ENCODE measurements at regions not wholly inside any gene's neighbourhood (a gene's known extent, or its start where the extent isn't known, plus 50 kb on each side); places are given as distances from the start of the nearest gene placed in this dataset.
A peak's percentile ranks its signal among the peaks of the same experiment; 100 is the strongest.

DNA sequence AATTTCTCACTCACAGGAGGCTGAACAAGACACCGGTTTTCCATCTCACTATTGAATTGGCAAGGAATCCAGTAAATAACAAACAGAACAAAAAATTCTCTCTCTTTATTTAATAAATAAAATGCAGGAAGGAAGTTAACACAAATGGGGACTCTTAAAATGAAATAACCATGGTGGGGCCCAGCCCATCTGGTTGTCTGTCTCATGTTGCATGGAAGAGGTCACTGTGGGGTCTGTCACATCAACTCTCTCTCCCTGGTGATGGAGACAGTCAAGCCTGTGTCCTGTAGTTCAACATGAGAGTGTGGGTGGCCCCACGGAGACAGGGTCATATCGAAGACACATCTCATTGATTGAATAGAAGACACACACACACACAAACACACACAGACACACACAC, 297.7 kb downstream of the IRX2 start:
- TF ChIP-seq, protein P1, sequence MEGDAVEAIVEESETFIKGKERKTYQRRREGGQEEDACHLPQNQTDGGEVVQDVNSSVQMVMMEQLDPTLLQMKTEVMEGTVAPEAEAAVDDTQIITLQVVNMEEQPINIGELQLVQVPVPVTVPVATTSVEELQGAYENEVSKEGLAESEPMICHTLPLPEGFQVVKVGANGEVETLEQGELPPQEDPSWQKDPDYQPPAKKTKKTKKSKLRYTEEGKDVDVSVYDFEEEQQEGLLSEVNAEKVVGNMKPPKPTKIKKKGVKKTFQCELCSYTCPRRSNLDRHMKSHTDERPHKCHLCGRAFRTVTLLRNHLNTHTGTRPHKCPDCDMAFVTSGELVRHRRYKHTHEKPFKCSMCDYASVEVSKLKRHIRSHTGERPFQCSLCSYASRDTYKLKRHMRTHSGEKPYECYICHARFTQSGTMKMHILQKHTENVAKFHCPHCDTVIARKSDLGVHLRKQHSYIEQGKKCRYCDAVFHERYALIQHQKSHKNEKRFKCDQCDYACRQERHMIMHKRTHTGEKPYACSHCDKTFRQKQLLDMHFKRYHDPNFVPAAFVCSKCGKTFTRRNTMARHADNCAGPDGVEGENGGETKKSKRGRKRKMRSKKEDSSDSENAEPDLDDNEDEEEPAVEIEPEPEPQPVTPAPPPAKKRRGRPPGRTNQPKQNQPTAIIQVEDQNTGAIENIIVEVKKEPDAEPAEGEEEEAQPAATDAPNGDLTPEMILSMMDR (IDR thresholded peaks at IDR 0.05), result no peak
- Mint-ChIP-seq H3K4me3 (ENCODE audit: unreplicated experiment) (no peak overlapping the region), H3K36me3 (ENCODE audit: unreplicated experiment) (no peaks in the 10 kb centered on the region), H3K4me1 (ENCODE audit: unreplicated experiment) (no peaks in the 10 kb centered on the region), H3K27ac (ENCODE audit: unreplicated experiment) (no peak overlapping the region), H3K27me3 (ENCODE audit: unreplicated experiment) (no peaks in the 10 kb centered on the region), H3K9me3 (ENCODE audit: unreplicated experiment) (peaks cover 25% of the 10 kb centered on the region)
- DNase-seq (ENCODE audit: extremely low spot score, unreplicated experiment), result no peak

- H3K36me3 Mint-ChIP-seq (ENCODE audit: unreplicated experiment), result no peaks in the 10 kb centered on the region
- H3K9me3 Mint-ChIP-seq (ENCODE audit: unreplicated experiment), result peaks cover 36% of the 10 kb centered on the region
- no peaks in the 10 kb centered on the region for H3K27me3 Mint-ChIP-seq (ENCODE audit: unreplicated experiment)
- no peak for DNase-seq (ENCODE audit: extremely low spot score, unreplicated experiment)
- H3K4me1 Mint-ChIP-seq (ENCODE audit: unreplicated experiment), result no peaks in the 10 kb centered on the region
- no peak overlapping the region for H3K27ac Mint-ChIP-seq (ENCODE audit: unreplicated experiment)
- TF ChIP-seq, protein P1 (IDR thresholded peaks at IDR 0.05), result no peak
- no peak overlapping the region for H3K4me3 Mint-ChIP-seq (ENCODE audit: unreplicated experiment)
Measured at GRCh38 chr5:2451100-2451499, 300.4 kb downstream of the IRX2 start.

DNA sequence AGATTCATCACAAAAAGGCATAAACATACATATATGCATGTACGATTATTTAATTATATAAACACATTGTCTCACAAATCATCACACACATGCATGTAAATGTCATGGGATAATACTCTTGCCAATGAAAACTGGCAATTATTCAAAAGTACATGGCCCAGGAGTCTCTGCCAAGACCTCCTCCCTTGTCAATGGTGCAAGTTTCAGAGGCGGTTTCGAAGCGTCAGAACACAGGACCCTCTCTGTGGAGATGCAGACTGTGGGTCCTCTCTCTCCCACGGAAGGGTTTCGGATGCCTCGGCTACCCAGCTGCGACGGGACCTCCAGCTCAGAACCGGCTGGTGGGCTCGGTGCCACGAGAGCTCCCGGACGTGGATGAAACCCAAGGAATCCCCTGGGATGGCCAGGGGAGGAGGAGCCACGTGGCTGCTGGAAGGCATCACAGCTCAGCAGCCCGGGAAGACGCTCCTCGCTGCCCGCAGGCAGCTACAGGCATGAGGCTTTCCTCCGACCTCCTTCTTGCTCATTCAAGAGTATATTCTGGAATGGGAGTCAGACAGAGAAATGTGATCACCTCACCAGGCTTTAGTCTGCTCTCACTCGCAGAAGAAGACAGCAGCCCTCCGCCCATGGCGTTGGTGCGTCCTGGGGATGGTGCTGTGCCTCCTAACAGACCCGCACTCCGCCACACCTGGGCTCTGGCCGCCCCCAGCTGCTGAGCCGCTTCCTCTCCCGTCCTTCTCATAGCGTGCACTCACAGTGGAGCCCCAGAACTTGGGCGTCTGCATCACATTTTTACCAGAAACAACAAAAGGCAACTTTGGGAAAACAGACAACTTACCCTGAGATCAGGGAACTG, 308.8 kb downstream of the IRX2 start:
- Mint-ChIP-seq H3K27ac (ENCODE audit: unreplicated experiment) (no peak overlapping the region), H3K4me1 (ENCODE audit: unreplicated experiment) (no peaks in the 10 kb centered on the region), H3K36me3 (ENCODE audit: unreplicated experiment) (no peaks in the 10 kb centered on the region), H3K27me3 (ENCODE audit: unreplicated experiment) (no peaks in the 10 kb centered on the region), H3K9me3 (ENCODE audit: unreplicated experiment) (peaks cover 36% of the 10 kb centered on the region), H3K4me3 (ENCODE audit: unreplicated experiment) (no peak overlapping the region)
- DNase-seq (ENCODE audit: extremely low spot score, unreplicated experiment), result peak; percentile 76
- TF ChIP-seq, protein P1 (IDR thresholded peaks at IDR 0.05), result no peak

DNA sequence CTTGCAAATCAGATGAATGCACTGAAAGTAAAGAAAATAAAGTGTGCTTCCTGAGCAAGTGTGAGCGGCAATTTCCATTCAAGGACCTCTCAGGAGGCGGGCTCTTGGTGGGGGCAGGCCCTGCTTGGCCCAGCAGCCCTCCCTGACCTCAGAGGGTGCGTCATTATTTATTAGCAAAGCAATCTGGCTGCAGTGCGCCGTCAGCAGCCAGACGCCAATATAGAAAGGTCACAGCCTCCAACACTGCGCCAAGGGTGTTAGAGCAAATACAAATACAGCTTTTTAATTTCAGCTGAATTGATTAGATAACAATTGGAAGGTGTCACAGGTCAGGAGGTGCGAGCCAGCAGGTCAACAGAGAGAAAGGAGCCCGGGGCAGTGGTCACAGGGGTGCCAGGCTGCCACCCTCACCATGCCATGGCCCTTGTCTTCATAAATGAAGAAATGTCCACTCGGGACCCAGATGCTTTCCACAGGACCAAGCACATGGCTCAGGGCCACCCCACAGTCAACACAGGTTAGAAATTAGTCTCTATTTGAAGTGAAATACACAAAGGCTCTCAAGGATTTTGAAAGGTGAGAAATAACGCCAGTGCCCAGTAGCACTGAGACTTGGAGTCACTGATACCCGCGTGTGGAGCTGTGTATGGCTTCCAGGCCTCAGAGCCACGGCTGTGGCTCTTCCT, 309.8 kb downstream of the IRX2 start:
- no peak overlapping the region for H3K4me3 Mint-ChIP-seq (ENCODE audit: unreplicated experiment)
- no peaks in the 10 kb centered on the region for H3K27me3 Mint-ChIP-seq (ENCODE audit: unreplicated experiment)
- DNase-seq (ENCODE audit: extremely low spot score, unreplicated experiment), result peak; percentile 67
- H3K27ac Mint-ChIP-seq (ENCODE audit: unreplicated experiment), result no peak overlapping the region
- TF ChIP-seq, protein P1 (IDR thresholded peaks at IDR 0.05), result no peak
- no peaks in the 10 kb centered on the region for H3K4me1 Mint-ChIP-seq (ENCODE audit: unreplicated experiment)
- no peaks in the 10 kb centered on the region for H3K36me3 Mint-ChIP-seq (ENCODE audit: unreplicated experiment)
- peaks cover 25% of the 10 kb centered on the region for H3K9me3 Mint-ChIP-seq (ENCODE audit: unreplicated experiment)

DNA sequence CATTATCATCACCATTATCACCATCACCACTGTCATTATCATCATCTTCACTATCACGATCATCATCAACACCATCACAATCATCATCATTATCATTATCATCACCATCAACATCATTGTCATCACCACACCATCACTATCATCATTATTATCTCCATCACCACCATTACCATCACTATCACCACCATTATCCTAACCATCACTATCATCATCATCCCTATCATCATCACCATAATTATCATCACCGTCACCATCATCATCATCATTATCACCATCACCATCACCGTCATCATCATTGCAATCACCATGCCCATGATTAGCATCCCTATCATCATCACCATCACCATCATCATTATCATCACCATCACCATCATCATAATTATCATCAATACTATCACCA, 311.9 kb downstream of the IRX2 start:
- no peak overlapping the region for H3K27ac Mint-ChIP-seq (ENCODE audit: unreplicated experiment)
- no peaks in the 10 kb centered on the region for H3K27me3 Mint-ChIP-seq (ENCODE audit: unreplicated experiment)
- no peak for DNase-seq (ENCODE audit: extremely low spot score, unreplicated experiment)
- H3K36me3 Mint-ChIP-seq (ENCODE audit: unreplicated experiment), result no peaks in the 10 kb centered on the region
- no peak overlapping the region for H3K4me3 Mint-ChIP-seq (ENCODE audit: unreplicated experiment)
- TF ChIP-seq, protein P1 (IDR thresholded peaks at IDR 0.05), result no peak
- H3K4me1 Mint-ChIP-seq (ENCODE audit: unreplicated experiment), result no peaks in the 10 kb centered on the region
- H3K9me3 Mint-ChIP-seq (ENCODE audit: unreplicated experiment), result peaks cover 32% of the 10 kb centered on the region
